Endothelial cell of umbilical vein (primary cell): ENCODE measurements at regions not wholly inside any gene's neighbourhood (a gene's known extent, or its start where the extent isn't known, plus 50 kb on each side); places are given as distances from the start of the nearest gene placed in this dataset.

ENCODE experiments used
- BruUV-seq: library from RNA; stranded (reverse); fragments of 400-500 nt; replicated peaks from 2 replicates; lab custom pipeline; 2021; lab: Mats Ljungman, UMichigan
- CTCF ChIA-PET: fragments of 300-600, 350-600 bp; sonication (Branson Sonifier 250); formaldehyde crosslinking; loops from one replicate; lab custom pipeline; 2021; ENCODE audit warnings: antibody characterized with exemption, inconsistent platforms; lab: Charles Lee
- POLR2A ChIA-PET: fragments of 300-600, 350-600 bp; sonication (Branson Sonifier 250); formaldehyde crosslinking; loops from one replicate; lab custom pipeline; 2021; ENCODE audit warnings: antibody characterized with exemption, inconsistent platforms; lab: Charles Lee
- DNase-seq: peaks from one replicate; pipeline ENCODE4 v3.0.0-alpha.2; 2011; ENCODE audit warnings: low read depth, low spot score
- FAIRE-seq: peaks from 2 replicates; lab custom pipeline; 2011; peaks lifted over from hg19 to GRCh38; lab: Jason Lieb, UNC
- H2AFZ ChIP-seq: 2 replicates; pipeline ENCODE4 v1.6.0; 2012; ENCODE audit warnings: low read depth, low read length, control low read depth, inconsistent platforms
- H3K27ac ChIP-seq: 2 replicates; pipeline ENCODE4 v1.5.1; 2011; ENCODE audit warnings: low read depth, mild to moderate bottlenecking, control low read depth, low read length, moderate library complexity; ENCODE audit not compliant: insufficient read depth
- H3K27me3 ChIP-seq, 2 experiments: 2 replicates each; pipeline versions ENCODE4 v1.6.0 to v1.6.1; 2011; ENCODE audit warnings: low read length in 2 of 2, mixed read lengths in 1 of 2; ENCODE audit not compliant: control insufficient read depth in 2 of 2, insufficient read depth in 2 of 2
- H3K36me3 ChIP-seq, 2 experiments: 2 replicates in 1 of 2; 3 replicates in 1 of 2; pipeline ENCODE4 v1.5.1; 2011; ENCODE audit warnings: low read length in 2 of 2, mild to moderate bottlenecking in 1 of 2, moderate library complexity in 1 of 2; ENCODE audit not compliant: control insufficient read depth in 2 of 2, insufficient read depth in 2 of 2; ENCODE audit errors: extremely low read depth in 1 of 2
- H3K4me1 ChIP-seq: 3 replicates; pipeline ENCODE4 v1.5.1; 2011; ENCODE audit warnings: mild to moderate bottlenecking, low read length; ENCODE audit not compliant: control insufficient read depth, insufficient read depth; ENCODE audit errors: extremely low read depth
- H3K4me2 ChIP-seq: 2 replicates; pipeline ENCODE4 v1.6.1; 2011; ENCODE audit warnings: low read length, control low read depth, mixed read lengths; ENCODE audit not compliant: insufficient read depth
- H3K4me3 ChIP-seq, 3 experiments: fragments of 200-600 bp in 1 of 3; sonication (generic), shearing (Covaris generic) in 1 of 3; replicated peaks in 1 of 3; 2 replicates each; pipeline ENCODE4 v1.5.1; 2011 to 2016; ENCODE audit warnings: control low read depth in 3 of 3, low read length in 3 of 3, mild to moderate bottlenecking in 2 of 3, inconsistent platforms in 1 of 3, low read depth in 1 of 3, moderate library complexity in 1 of 3; ENCODE audit not compliant: insufficient read depth in 1 of 3
- H3K79me2 ChIP-seq: 2 replicates; pipeline ENCODE4 v1.6.0; 2012; ENCODE audit warnings: low read length, inconsistent platforms; ENCODE audit not compliant: control insufficient read depth, insufficient read depth
- H3K9ac ChIP-seq: replicated peaks from 2 replicates; pipeline ENCODE3; 2011; ENCODE audit warnings: low read length, control low read depth; ENCODE audit not compliant: insufficient read depth; ENCODE audit errors: extremely low read depth
- H3K9me1 ChIP-seq: replicated peaks from 3 replicates; pipeline ENCODE4 v1.6.0; 2011; ENCODE audit warnings: mild to moderate bottlenecking, low read length; ENCODE audit not compliant: control insufficient read depth, insufficient read depth; ENCODE audit errors: extremely low read depth
- H3K9me3 ChIP-seq: replicated peaks from 2 replicates; pipeline ENCODE4 v1.5.1; 2012; ENCODE audit warnings: low read length, inconsistent platforms; ENCODE audit not compliant: control insufficient read depth, insufficient read depth
- H4K20me1 ChIP-seq: replicated peaks from 2 replicates; pipeline ENCODE3; 2011; ENCODE audit warnings: mild to moderate bottlenecking, low read length; ENCODE audit not compliant: control insufficient read depth, insufficient read depth; ENCODE audit errors: extremely low read depth
- EZH2 ChIP-seq: IDR thresholded peaks from 2 replicates; pipeline ENCODE4 v1.6.1; 2012; ENCODE audit warnings: borderline replicate concordance, low read depth, mild to moderate bottlenecking, moderate library complexity, low read length, inconsistent platforms; ENCODE audit not compliant: severe bottlenecking
- FOS ChIP-seq: IDR thresholded peaks from 2 replicates; pipeline ENCODE4 v1.6.1; 2011; ENCODE audit warnings: mild to moderate bottlenecking, low read length, moderate library complexity, borderline replicate concordance; ENCODE audit not compliant: insufficient read depth
- GATA2 ChIP-seq: IDR thresholded peaks from 2 replicates; pipeline ENCODE4 v1.7.0; 2011; ENCODE audit warnings: low read depth, mild to moderate bottlenecking, moderate library complexity, mixed read lengths, low read length; ENCODE audit not compliant: insufficient read length, insufficient read depth
- JUN ChIP-seq: IDR thresholded peaks from 2 replicates; pipeline ENCODE4 v1.6.1; 2011; ENCODE audit warnings: borderline replicate concordance, low read depth; ENCODE audit not compliant: insufficient read length, insufficient read depth
- MAX ChIP-seq: IDR thresholded peaks from 2 replicates; pipeline ENCODE4 v1.6.1; 2011; ENCODE audit not compliant: insufficient read depth, insufficient read length
- MYC ChIP-seq: IDR thresholded peaks from one replicate; pipeline ENCODE4 v1.6.1; 2011; ENCODE audit warnings: mild to moderate bottlenecking, low read depth, low read length
- POLR2A ChIP-seq: IDR thresholded peaks from 2 replicates; pipeline ENCODE4 v1.6.1; 2012; ENCODE audit warnings: low read depth, mild to moderate bottlenecking, control low read depth, low read length
- POLR2AphosphoS5 ChIP-seq: IDR thresholded peaks from 2 replicates; pipeline ENCODE4 v1.6.1; 2012; ENCODE audit warnings: low read depth, mild to moderate bottlenecking, control low read depth, low read length, moderate library complexity; ENCODE audit not compliant: insufficient read depth
- dilution Hi-C: fragments of 300-500 bp; cut with MboI; formaldehyde crosslinking; loops from one replicate; pipeline ENCODE4 v1.15.0; 2019; ENCODE audit warnings: low sequenced_read_pairs; ENCODE audit not compliant: extremely low pct_ligation_motif_present
- intact Hi-C: fragments of 100-400 bp; cut with micrococcal nuclease; formaldehyde crosslinking; loops from one replicate; pipeline ENCODE4 v1.10.0; 2022
- TF ChIP-seq, protein P1 (sequence below), 2 donors: IDR thresholded peaks; 1 replicate in 1 of 2; 2 replicates in 1 of 2; pipeline ENCODE4 v1.5.1; 2011; ENCODE audit warnings: low read length in 2 of 2, mild to moderate bottlenecking in 2 of 2, moderate library complexity in 2 of 2, control low read depth in 1 of 2, inconsistent platforms in 1 of 2, low read depth in 1 of 2; ENCODE audit not compliant: insufficient read depth in 1 of 2; ENCODE audit errors: extremely low read depth in 1 of 2

GRCh38 chr1:55695552-55695951, 480.4 kb upstream of the USP24 start:
- FAIRE-seq: no peak
- ChIA-PET CTCF (interaction anchor here (1.0 to 1.5 kb wide), 5 partner anchors 11 to 889 kb away, joined by 3 to 6 read pairs (median 4); partner anchors contain the start of gene PLPP3), POLR2A (no interaction called here)
- H3K4me3 ChIP-seq: no peak overlapping the region
- BruUV-seq: no TSS peak
- no peaks in the 10 kb centered on the region for H3K4me1 ChIP-seq
- H3K27me3 ChIP-seq: no peaks in the 10 kb centered on the region
- H3K4me2 ChIP-seq: no peak overlapping the region
- H3K36me3 ChIP-seq: no peaks in the 10 kb centered on the region
- dilution Hi-C loops (no loop called here), intact Hi-C loops (loop anchor here (10.0 kb wide), 1 partner anchor 321 kb away; no protein-coding TSS in a partner anchor)
- TF ChIP-seq MYC (no peak), GATA2 (no peak), MAX (no peak), POLR2A (no peak), JUN (no peak), POLR2AphosphoS5 (no peak), EZH2 (no peak), FOS (no peak)
- TF ChIP-seq, protein P1, sequence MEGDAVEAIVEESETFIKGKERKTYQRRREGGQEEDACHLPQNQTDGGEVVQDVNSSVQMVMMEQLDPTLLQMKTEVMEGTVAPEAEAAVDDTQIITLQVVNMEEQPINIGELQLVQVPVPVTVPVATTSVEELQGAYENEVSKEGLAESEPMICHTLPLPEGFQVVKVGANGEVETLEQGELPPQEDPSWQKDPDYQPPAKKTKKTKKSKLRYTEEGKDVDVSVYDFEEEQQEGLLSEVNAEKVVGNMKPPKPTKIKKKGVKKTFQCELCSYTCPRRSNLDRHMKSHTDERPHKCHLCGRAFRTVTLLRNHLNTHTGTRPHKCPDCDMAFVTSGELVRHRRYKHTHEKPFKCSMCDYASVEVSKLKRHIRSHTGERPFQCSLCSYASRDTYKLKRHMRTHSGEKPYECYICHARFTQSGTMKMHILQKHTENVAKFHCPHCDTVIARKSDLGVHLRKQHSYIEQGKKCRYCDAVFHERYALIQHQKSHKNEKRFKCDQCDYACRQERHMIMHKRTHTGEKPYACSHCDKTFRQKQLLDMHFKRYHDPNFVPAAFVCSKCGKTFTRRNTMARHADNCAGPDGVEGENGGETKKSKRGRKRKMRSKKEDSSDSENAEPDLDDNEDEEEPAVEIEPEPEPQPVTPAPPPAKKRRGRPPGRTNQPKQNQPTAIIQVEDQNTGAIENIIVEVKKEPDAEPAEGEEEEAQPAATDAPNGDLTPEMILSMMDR (IDR thresholded peaks at IDR 0.05; ENCODE audit: extremely low read depth in 1 of 2, insufficient read depth in 1 of 2, low read depth in 1 of 2, low read length in 2 of 2): no peak
- no peaks in the 10 kb centered on the region for H4K20me1 ChIP-seq
- no peak overlapping the region for H3K27ac ChIP-seq
- H3K9me1 ChIP-seq: no peaks in the 10 kb centered on the region
- no peak overlapping the region for H2AFZ ChIP-seq
- H3K9me3 ChIP-seq: no peaks in the 10 kb centered on the region
- H3K9ac ChIP-seq: no peak overlapping the region
- no peaks in the 10 kb centered on the region for H3K79me2 ChIP-seq
- DNase-seq: no peak
